GM12873 (cell line): ENCODE measurements at regions not wholly inside any gene's neighbourhood (a gene's known extent, or its start where the extent isn't known, plus 50 kb on each side); places are given as distances from the start of the nearest gene placed in this dataset.

Experiments
- TF ChIP-seq, protein P1 (sequence below): IDR thresholded peaks from 2 replicates; pipeline ENCODE4 v1.5.1; 2012; ENCODE audit warnings: low read depth, mild to moderate bottlenecking, moderate library complexity, low read length, control low read depth; ENCODE audit not compliant: insufficient read depth; ENCODE audit errors: missing control alignments

DNA sequence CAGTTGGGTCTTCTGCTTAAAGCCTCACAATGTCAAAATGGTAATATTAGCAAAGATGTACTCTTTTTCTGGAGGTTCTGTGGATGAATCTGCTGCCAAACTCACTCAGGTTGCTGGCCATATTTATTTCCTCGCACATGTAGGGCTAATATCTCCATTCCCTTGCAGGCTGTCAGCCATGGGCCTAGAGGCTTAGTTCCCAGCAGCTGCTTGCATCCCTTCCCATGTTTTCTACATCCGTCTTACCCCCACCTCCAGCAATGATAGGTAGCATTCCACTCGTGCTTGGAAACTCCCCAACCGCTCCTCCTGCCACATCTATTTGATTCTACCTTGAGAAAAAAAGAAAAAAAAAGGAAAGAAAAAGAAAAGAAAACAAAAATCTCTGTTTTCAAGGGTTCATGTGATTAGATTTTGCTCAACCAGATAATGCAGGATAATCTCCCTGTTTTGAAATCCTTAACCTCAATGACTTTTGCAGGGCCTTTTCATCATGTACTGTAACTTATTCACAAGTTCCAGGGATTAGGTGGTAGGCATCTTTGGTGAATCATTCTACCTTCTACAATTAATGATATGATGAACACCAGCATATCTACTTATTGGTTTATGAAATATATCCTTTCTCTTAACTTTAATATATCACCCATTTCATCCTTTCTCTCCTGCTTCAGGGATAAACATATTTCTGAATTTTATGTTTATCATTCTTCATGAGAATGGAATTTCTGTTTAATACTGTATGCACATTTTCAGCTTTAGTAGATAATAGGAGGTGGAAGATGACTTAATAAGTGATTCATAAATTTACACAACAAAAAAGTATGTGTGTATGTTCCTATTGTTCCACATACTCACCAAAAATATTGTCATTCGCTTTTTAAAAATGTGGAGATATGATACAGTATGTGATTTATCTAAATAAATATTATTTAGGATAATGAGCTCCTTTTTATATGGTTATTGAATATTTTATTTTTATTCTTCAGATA, 931.9 kb downstream of the SLITRK5 start:
- TF ChIP-seq, protein P1, sequence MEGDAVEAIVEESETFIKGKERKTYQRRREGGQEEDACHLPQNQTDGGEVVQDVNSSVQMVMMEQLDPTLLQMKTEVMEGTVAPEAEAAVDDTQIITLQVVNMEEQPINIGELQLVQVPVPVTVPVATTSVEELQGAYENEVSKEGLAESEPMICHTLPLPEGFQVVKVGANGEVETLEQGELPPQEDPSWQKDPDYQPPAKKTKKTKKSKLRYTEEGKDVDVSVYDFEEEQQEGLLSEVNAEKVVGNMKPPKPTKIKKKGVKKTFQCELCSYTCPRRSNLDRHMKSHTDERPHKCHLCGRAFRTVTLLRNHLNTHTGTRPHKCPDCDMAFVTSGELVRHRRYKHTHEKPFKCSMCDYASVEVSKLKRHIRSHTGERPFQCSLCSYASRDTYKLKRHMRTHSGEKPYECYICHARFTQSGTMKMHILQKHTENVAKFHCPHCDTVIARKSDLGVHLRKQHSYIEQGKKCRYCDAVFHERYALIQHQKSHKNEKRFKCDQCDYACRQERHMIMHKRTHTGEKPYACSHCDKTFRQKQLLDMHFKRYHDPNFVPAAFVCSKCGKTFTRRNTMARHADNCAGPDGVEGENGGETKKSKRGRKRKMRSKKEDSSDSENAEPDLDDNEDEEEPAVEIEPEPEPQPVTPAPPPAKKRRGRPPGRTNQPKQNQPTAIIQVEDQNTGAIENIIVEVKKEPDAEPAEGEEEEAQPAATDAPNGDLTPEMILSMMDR = no peak

DNA sequence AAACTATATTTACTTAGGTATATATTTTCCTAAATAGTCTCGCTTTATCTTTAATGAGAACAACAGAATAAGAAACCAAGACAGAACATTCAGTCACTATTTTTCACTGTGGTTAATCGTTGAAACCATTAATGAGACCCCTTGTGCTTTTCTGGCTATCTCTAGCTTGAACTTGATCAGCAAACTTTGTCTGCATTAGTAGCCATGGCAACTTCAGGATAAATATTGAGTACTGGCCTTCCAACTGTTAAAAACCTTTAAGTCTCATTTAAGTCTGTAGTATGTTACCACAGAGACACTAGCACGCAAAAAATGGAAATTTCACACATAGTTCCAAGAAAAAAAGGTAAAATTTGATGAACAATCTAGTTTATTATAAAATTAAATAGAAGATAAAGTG, 946.0 kb downstream of the SLITRK5 start:
- TF ChIP-seq, protein P1 = no peak

DNA sequence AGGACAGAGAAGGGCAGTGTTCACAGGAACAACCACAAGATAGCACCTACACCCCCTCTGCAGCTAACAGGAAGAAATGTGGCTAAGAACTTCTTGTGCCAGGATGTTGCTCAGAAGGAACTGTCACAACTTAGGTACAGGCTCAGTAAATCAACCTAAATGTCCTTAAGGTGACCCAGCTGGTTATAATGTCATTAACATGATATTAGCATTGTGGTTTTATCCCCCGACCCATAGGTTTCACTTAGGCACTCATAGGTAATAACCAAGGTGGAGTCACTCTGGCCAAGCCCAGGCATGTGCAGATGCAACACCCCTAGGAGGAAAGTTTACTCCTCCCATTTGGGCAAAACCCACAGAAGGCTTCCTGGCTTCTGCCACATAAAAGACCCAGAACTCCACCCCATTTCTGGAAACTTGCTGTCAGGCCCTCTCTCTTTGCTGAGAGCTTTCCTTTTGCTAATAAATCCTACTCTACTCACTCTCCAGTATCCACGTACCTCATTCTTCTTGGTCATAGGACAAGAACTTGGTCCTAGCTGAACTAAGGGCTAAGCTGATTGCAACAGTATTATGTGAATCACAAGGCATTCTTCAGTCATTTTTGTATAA, 951.3 kb downstream of the SLITRK5 start:
- TF ChIP-seq, protein P1 = no peak

DNA sequence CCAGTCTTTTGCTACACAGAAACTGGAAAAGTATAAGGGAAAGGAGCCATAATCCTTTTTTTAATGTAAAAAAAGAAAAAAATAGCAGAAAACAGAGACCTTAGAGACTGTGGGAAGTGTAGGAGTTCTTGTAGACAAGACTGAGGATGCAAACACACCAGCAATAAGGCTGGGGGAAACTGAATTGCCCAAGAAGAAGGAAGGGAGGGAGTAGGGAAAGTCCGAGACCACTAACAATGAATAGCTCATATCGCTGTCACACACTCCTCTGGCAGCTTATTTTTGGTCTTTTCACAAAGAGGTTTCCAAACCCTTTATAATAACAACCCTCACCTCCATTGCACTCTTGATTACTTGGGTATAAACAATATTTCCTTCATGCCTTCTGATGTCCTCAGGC, 952.0 kb downstream of the SLITRK5 start:
- TF ChIP-seq, protein P1 = no peak

DNA sequence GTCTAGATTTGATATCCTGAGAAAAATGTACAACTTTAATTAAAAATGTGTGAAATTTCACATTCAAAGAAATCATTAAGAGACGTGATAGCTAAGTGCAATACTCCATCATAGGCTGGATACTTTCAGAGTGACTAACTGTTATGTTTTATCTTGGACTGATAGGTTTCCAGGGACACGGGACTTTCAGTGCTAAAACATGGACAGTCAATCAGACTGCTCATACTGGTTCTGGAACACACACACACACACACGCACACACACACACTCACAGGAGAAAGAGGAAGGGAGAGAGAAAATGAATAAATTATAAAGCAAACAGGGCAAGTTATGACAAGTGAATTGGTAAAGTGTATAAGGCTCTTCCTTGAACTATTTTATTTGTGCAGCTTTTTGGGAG, 955.9 kb downstream of the SLITRK5 start:
- TF ChIP-seq, protein P1 = no peak

DNA sequence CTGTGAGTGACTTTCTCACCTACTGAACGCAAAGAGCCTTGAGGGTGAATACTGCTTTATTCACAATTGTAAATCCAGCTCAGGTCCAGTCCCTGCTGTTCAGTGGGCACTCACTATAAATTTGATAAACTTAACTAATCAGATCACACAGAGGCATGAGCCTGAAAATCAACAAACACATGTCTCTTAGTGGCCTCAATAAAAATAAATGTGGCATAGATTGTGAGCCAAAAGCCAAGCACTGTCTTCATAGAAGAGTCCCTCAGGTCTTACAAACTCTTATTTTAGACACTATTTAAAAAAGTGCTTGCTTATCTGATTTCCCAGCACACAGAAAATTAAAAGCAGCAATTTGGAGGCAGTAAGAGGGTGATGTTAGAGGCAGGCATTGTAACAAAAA, 957.7 kb downstream of the SLITRK5 start:
- TF ChIP-seq, protein P1 = no peak

DNA sequence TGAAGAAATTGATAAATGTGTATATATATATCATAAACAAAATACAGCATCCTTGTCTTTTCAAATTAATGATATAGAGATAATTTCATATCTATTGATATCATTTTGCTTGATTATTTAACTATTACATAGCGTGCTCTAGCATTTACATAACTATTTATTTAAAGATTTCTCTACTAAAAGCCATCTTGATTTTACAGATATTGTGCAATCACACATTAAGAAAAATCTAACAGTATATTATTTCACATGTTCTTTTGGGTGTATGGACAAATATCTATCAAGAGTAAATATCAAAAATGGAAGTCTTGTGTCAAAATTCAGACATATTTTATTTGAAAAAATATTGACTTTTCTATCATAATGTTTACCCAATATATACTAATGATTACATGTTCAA, 966.8 kb downstream of the SLITRK5 start:
- TF ChIP-seq, protein P1 = no peak
